ENCODE measurements at regions not wholly inside any gene's neighbourhood (a gene's known extent, or its start where the extent isn't known, plus 50 kb on each side); places are given as distances from the start of the nearest gene placed in this dataset.

DNA sequence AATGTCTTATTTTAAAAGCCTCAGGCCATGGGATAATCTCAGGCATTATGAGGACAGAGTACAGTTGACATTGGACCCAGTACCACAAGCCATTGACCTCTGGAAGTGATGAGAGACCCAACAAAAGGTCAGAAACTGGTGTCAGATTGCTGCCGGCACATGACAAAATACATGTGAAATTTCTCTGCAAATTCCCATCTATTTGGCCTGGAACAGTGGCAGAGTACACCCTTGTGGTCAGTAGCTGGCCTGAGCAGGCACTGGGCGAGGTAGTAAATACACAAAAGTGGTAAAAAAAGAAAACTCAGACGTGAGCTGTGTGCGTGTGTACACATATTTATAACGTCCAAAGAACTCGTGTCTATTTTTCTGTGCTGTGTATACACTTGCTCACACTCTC is 155.5 kb downstream of the DHX15 start:
- H3K4me3 Mint-ChIP-seq = no peak overlapping the region
- peaks cover 4% of the 10 kb centered on the region for H3K36me3 Mint-ChIP-seq (ENCODE audit: low read depth)
- H3K9me3 Mint-ChIP-seq = peaks cover 3% of the 10 kb centered on the region
- peaks cover 24% of the 10 kb centered on the region for H3K27me3 Mint-ChIP-seq (ENCODE audit: low read depth)
- peaks cover 18% of the 10 kb centered on the region for H3K4me1 Mint-ChIP-seq
- H3K27ac Mint-ChIP-seq = no peak overlapping the region
- TF ChIP-seq, protein P1, sequence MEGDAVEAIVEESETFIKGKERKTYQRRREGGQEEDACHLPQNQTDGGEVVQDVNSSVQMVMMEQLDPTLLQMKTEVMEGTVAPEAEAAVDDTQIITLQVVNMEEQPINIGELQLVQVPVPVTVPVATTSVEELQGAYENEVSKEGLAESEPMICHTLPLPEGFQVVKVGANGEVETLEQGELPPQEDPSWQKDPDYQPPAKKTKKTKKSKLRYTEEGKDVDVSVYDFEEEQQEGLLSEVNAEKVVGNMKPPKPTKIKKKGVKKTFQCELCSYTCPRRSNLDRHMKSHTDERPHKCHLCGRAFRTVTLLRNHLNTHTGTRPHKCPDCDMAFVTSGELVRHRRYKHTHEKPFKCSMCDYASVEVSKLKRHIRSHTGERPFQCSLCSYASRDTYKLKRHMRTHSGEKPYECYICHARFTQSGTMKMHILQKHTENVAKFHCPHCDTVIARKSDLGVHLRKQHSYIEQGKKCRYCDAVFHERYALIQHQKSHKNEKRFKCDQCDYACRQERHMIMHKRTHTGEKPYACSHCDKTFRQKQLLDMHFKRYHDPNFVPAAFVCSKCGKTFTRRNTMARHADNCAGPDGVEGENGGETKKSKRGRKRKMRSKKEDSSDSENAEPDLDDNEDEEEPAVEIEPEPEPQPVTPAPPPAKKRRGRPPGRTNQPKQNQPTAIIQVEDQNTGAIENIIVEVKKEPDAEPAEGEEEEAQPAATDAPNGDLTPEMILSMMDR (IDR thresholded peaks at IDR 0.05; ENCODE audit: unreplicated experiment in 3 of 3) = no peak

DNA sequence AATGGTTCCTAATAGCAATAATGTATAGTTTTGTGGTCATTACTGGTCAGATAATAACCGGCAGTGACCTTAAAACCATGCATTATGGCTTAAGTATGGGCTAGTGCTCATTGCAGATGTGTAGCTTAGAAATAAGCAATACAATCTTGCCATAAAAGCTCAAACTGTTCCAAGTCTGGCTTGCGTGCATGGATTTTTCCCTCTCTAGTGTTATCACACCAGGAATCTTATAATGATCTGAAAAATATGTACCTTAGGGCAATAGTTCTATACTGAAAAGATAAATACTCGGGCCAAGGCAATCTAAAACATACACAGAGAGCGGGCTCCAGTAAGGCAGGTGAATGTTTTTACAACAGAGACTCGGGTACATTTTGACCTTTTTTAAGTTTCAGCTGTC is 157.8 kb downstream of the DHX15 start:
- Mint-ChIP-seq H3K4me1 (peaks cover 12% of the 10 kb centered on the region), H3K9me3 (peaks cover 3% of the 10 kb centered on the region), H3K36me3 (ENCODE audit: low read depth) (peaks cover 4% of the 10 kb centered on the region), H3K27ac (no peak overlapping the region), H3K4me3 (no peak overlapping the region), H3K27me3 (ENCODE audit: low read depth) (peaks cover 11% of the 10 kb centered on the region)
- TF ChIP-seq, protein P1 (IDR thresholded peaks at IDR 0.05; ENCODE audit: unreplicated experiment in 3 of 3) = no peak

DNA sequence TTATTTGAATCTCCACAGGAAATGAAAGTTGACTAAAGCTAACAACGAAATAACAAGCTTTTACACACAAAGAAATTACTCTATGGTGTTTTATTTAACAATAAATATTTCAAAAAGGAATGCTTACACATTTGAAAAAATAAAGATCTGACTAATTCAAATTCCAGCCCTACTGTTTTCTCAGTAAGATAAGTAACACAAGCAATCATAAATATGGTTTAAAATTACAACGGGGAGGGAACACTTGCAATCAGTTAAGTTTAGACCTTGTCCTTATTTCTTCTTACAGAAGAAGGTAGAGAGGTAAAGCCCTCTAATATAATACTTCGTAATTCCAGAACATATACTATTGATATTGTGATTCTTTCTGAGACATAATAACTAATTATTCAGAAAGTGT is 158.5 kb downstream of the DHX15 start:
- peaks cover 12% of the 10 kb centered on the region for H3K4me1 Mint-ChIP-seq
- H3K27ac Mint-ChIP-seq = no peak overlapping the region
- TF ChIP-seq, protein P1 (IDR thresholded peaks at IDR 0.05; ENCODE audit: unreplicated experiment in 3 of 3) = no peak
- peaks cover 3% of the 10 kb centered on the region for H3K9me3 Mint-ChIP-seq
- no peak overlapping the region for H3K4me3 Mint-ChIP-seq
- peaks cover 7% of the 10 kb centered on the region for H3K27me3 Mint-ChIP-seq (ENCODE audit: low read depth)
- H3K36me3 Mint-ChIP-seq (ENCODE audit: low read depth) = peaks cover 4% of the 10 kb centered on the region

DNA sequence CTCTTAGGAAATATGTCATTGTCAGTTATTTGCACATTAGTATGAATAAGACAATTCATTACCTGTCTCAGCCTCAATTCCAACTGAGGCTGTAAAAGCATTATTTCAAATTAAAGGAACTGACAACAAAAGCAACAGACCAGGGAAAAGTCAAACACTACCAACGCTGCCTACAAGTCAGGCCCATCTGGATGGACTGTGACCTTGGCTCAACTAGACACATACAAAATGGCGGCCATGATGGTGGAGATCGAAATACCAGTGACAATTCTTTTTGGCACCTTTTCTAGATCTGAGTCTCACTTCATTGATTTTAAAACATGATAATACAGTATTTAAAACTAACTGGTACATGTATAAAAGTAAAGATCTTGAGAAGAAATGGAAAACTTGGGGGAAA is 160.7 kb downstream of the DHX15 start:
- Mint-ChIP-seq H3K27me3 (ENCODE audit: low read depth) (peaks cover 13% of the 10 kb centered on the region), H3K9me3 (peaks cover 3% of the 10 kb centered on the region), H3K27ac (no peak overlapping the region), H3K4me1 (peaks cover 12% of the 10 kb centered on the region), H3K4me3 (no peak overlapping the region), H3K36me3 (ENCODE audit: low read depth) (no peaks in the 10 kb centered on the region)
- TF ChIP-seq, protein P1 (IDR thresholded peaks at IDR 0.05; ENCODE audit: unreplicated experiment in 3 of 3) = no peak

DNA sequence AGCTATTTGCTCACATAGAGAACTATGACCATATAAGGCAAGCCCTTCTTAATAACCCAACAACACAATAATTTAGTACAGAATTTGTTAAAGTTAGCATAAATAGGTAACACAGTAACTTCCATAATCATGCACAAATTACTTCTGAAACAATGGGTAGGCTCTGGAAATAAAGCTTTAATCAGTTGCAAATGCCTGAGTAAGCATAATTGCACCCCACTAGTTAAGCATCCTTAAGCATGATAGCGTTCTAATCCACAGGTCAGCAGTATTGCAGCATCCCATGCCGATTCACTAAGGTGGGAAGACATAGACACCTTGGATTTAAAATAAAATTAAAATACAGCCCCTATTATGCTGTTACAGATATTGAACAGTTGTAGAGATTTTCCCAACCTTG is 161.7 kb downstream of the DHX15 start:
- H3K4me3 Mint-ChIP-seq = no peak overlapping the region
- no peaks in the 10 kb centered on the region for H3K36me3 Mint-ChIP-seq (ENCODE audit: low read depth)
- H3K27ac Mint-ChIP-seq = no peak overlapping the region
- H3K27me3 Mint-ChIP-seq (ENCODE audit: low read depth) = peaks cover 7% of the 10 kb centered on the region
- H3K4me1 Mint-ChIP-seq = peaks cover 12% of the 10 kb centered on the region
- TF ChIP-seq, protein P1 (IDR thresholded peaks at IDR 0.05; ENCODE audit: unreplicated experiment in 3 of 3) = no peak
- no peaks in the 10 kb centered on the region for H3K9me3 Mint-ChIP-seq

DNA sequence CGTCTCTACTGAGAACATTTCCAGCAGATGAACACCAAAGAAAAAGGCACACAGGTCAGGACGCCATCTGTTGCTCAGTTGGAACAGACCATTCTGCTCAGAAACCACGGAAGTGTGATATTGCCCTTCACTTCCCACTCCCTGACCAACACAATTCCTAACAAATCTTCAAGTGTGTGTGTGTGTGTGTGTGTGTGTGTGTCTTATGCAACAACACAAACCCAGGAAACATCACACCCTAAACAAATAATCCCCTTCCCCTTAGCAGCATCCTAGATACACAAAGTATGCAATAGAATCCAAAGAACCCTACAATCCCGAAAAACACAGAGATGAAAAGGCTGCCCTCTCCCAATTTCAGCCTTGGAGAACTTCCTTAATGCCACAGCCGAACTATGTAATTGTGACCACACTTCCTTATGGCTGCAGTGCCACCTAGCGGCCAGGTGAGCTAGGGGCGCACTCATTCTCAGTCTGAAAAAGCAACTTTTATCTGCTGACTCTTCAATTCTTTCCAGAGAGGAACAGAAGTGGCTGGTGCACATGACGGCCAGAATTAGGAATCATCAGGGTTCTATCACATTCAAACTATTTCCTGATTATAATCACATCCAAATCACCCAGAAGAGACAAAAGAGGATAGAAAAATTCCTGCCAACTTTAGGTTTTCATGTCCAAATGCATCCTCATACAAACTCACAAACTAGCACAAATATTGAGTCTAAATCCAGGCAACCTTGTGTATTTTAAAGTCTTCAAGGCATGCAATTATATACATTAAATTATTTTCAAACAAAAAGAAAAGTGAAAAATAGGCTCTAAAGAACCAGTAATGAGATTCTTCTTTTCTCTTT is 164.9 kb downstream of the DHX15 start:
- Mint-ChIP-seq H3K4me1 (no peaks in the 10 kb centered on the region), H3K4me3 (no peak overlapping the region), H3K36me3 (ENCODE audit: low read depth) (no peaks in the 10 kb centered on the region), H3K27me3 (ENCODE audit: low read depth) (peaks cover 7% of the 10 kb centered on the region), H3K27ac (peak overlapping the region in 2 of 3 experiments; percentile 5 to 48), H3K9me3 (no peaks in the 10 kb centered on the region)
- TF ChIP-seq, protein P1 (IDR thresholded peaks at IDR 0.05; ENCODE audit: unreplicated experiment in 3 of 3) = peak; percentile 85 to 96 (median 85)
